ENCODE measurements at regions not wholly inside any gene's neighbourhood (a gene's known extent, or its start where the extent isn't known, plus 50 kb on each side); places are given as distances from the start of the nearest gene placed in this dataset.
A peak's percentile ranks its signal among the peaks of the same experiment; 100 is the strongest.

DNA sequence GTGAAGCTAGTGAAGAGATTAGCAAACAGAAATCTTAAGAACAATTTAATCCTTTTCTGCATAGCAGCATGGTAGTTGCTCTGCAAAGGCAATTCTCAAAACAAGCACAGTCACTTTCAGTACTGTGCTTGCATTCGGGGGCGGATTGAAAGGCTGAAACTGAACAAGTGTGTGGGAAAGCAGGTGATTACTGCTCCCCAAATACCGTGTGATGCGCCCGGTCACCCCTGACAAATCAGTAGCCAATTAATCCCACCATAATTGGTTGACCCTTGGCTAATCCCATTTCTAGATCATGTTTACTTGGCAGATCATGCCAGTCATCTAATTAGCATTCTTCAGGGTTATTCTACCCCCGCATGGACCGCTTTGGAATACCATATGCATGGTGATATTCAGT is 76.5 kb upstream of the ADRB1 start:
- no peak for DNase-seq (ENCODE audit: low read depth)

DNA sequence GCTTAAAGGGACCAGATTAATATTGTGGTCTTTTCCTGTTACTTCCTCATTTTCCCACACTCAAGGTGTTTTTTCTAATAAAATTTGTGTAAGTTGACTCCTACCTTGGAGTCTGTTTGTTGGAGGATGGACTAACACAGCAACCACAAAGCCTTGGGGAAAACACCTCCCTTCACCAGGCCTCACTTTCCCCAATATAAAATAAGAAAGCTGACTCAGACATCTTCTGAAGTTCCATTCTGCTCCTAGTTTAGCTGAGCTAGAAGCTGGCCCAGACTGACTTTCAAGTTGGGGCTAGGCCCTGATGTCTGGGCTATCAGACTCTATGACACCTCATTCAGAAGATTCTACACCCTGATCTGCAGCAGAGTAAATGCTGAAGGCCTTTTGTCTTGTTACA is 73.0 kb upstream of the ADRB1 start:
- DNase-seq (ENCODE audit: low read depth) = no peak

DNA sequence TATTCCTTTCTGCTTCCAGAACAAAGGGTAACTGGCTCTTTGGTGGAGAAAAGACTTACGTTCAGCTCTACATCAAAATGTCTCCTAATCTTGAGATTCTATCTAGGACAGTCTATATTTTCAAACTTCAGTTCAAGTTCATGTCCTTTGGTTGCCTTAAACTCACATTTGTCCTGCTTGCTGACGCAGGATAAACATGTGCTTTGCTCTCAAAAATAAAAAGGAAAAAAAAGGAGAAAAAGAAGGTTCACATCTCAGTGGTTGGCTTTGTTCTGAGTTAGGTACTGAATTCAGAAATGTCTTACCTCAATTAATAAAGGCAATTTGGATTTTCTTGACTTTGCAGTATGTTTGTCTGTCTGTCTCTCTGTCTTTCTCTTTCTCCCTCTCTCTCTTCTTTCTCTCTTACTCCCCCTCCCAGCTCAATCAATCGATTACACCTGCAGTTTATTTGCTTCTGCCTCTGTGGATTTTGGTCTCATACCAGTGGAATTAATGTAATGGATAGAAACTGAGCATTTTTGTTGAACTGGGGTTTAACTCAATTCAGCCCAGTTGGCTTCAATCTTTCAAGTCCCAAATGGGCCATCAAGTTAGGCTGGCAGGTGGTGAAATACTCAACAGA is 72.2 kb upstream of the ADRB1 start:
- DNase-seq (ENCODE audit: low read depth) = no peak

DNA sequence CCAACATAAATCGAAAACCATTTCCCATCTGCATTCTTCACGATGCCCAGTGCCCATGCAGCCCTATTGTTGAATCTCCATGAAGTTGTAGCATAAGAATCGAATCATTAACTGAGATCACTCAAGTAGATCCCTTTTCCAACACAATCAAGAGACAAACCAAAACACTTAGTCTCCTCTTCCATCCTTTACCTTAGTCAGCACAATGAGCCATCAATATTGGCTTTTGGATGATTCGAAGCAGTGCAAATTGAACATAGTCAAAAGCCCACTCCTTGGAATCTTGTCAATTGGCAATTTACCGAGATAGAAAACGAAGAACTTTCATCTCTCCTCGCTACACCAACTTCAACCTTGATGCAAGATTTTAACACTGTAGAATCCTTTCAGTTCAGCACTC is 66.5 kb upstream of the ADRB1 start:
- DNase-seq (ENCODE audit: low read depth) = no peak

DNA sequence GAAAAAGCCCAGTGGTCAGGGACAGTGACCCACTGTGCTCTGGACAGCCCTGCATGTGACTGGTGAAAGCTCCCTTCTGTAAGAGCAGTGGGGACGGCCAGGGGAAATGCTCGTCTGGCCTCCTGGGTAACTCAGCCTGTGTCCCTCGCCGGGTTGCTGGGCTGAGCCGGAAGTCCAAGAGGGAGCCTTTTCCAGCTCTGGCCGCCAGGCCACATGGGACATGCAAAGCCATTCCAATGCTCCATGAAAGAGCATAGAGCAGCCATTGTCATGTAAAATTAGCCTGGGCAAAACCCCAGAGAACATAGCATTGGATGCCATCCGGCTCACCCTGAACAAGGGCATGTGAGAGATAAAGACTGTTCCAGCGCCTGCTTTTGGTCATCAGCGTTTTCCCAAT is 64.9 kb upstream of the ADRB1 start:
- DNase-seq (ENCODE audit: low read depth) = no peak

GRCh38 chr10:113979409-113979808 is 64.3 kb upstream of the ADRB1 start:
- DNase-seq (ENCODE audit: low read depth) = no peak

DNA sequence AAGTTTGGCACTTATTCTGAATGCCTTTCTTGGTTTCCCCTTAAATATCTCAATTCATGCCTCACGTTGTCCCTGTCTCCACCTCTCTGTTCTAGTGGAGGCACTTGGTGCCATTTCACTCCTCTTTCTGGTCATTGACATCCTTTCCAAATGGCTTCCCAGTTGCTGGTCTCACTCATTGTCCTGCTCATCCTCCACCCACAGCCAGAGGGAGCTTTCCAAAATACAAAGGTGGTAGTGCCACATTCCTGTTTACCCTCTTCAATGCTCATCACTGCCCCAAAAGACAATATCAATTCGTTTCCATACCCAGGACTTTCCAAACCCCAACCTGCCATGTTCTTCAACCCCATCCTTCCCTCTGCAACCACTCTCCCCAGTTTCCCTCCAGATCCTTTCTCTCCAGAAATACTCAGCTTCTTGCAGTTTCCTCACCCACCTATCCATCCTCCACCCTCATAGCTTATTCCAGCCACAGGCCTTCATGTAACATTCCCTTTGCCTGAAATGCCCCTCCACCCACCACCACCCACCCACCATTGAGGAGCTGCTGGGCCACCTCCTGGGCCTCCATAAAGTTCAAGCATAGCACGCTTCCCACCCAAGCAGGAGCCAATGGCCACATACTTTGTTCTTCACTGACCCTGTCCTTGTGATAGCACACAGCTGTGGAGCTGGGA is 63.1 kb upstream of the ADRB1 start:
- no peak for DNase-seq (ENCODE audit: low read depth)

DNA sequence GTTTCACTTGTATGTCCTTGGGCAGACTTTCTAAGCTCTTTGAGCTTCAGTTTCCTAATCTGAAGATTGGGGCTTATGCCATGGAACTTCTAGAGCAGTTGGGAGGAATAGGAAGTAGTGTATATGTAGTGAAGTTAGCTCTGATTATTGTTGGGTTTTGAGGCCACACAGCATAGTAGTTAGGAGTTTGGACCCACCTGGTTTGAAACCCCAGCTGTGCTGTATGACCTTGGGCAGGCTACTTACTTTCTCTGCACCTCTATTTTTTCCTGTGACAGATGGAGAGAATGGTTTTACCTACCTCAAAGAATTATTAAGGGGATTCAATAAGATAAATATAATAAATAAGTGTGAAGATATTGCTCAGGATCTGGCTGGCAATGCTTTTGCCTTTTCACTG is 61.4 kb upstream of the ADRB1 start:
- no peak for DNase-seq (ENCODE audit: low read depth)

DNA sequence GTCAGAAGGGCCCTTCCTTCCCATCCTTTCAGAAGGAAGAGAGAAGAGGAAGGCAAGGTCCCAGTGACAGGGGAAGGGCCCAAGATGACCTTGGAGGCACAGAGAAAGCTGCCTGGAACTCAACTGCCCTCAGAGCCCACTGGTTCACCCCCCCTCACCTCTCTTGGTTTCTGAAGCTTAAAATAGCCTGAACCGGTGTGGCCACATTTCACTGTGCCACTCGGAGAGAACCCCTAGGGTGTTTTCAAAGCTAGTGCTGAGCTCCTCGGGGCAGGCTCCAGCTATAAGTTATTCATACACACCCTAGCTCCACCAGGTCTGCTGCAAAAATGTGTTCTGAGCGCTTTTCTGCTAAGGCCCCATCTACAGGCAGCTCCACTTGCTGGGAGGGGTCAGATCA is 60.9 kb upstream of the ADRB1 start:
- no peak for DNase-seq (ENCODE audit: low read depth)

DNA sequence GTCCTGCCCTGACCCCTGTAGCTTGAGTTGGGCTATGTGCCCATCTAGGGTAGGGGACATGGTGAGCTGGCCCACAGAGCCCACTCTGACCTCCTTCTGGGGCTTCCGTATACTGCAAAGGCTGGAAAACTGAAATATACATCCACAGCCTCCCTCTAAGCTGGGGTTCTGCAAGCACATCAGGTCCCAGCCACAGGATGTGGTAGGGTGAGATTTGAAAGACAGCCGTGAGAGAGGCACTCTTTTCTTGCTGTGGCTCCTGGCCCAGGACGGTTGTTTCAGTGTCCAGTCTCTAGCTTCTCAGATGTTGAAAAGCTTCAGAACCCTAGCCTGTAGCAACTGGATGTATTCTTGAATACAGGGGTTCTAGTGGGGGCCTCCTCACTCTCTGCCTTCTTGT is 60.1 kb upstream of the ADRB1 start:
- DNase-seq (ENCODE audit: low read depth) = no peak

GRCh38 chr10:113985297-113985844 is 58.3 kb upstream of the ADRB1 start:
- DNase-seq (ENCODE audit: low read depth) = no peak

DNA sequence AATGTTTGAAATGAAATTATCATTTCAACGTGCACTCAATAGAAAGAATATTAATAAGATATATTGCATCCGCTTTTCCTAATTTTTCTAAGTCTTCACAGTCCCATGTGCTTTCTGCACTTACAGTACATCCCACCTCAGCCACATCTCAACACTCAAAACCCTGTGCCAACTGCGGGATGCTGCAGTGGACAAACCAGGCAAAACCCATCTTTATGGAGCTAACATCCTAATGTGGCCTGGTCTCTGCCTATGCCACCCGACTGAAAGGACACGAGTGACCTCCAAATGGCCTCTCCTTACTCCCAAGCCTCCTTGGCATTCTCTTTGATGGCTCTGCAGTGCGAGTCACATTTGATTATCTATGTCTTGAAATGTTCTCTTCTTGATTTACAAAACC is 57.4 kb upstream of the ADRB1 start:
- DNase-seq (ENCODE audit: low read depth) = no peak

DNA sequence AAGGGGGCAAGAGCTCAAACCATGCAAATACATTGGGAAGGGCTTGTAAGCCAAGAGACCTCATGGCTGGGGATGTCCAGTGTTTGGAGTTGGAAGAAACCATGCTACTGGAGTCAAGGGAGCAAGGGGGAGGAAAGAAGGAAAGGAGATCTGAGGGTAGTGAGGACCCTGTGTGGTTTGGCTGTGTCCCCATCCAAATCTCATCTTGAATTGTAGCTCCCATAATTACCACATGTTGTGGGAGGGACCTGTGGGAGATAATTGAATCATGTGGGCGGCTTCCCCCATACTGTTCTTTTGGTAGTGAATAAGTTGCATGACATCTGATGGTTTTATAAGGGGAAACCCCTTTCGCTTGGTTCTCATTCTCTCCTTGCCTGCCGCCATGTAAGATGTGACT is 56.5 kb upstream of the ADRB1 start:
- DNase-seq (ENCODE audit: low read depth) = no peak

- no peak for DNase-seq (ENCODE audit: low read depth)
These were observed 55.9 kb upstream of the ADRB1 start for GRCh38 chr10:113987805-113988204.

GRCh38 chr10:113988535-113988934 is 55.1 kb upstream of the ADRB1 start:
- DNase-seq (ENCODE audit: low read depth) = no peak

DNA sequence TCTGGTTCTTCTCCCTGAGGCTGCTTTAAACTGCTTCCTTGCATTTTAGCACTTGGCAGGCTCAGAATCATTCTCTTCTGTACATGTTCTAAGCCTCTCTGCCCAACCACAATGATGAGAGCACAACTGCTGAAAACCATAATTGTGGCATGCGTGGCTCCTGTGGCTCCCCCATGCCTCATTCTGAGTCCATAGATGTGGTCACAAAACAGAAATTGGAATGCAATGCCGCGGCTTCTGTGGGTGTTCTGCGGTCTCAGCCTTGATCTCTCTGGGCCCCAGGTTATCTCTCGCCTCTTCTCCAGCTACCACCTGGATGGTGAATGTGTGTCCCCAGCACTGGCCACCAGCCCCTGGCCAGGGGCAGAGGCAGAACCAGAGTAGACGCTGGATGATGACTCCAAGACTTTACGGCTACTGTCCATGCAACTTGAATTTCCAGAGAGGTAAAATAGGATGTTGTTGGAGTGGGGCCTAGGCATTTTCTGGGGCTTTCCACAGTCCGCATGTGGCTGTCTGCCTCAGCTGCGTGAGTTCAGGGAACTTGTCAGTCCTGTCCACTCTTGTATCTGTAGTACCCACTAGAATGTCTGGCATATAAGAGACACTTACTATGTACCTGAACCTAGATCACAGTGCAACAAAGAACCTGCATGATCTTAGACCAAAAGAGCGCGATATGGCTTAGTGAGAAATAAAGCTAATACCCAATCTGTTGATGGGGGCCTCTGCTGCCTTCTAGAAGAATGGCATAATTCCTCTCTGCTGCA is 52.4 kb upstream of the ADRB1 start:
- DNase-seq (ENCODE audit: low read depth) = no peak

DNA sequence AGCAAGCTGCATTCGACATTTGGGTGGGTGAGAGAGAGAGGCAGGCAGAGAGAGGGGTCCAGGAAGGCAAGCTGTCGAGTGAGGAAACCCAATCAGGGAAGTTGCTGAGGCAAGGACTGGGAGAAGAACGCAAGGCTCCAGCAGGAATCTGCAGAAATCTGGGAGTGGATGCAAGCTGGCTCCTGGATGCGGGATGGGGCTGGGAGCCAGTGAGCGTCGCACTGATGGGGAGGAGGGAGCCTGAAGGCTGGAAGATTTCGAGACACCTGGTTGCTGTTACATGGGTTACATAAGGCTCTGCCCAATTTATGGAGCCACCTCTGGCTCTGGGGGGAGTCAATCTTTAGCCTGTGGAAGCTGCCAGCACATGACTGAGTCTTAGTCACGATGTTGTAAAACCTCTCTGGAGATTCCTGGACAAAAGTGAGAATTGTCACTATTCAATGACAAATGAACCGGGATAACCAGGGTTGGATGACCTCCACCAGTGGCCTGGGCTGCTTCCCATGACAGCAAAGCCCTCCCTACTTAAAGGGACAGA is 51.1 kb upstream of the ADRB1 start:
- DNase-seq (ENCODE audit: low read depth) = no peak

DNA sequence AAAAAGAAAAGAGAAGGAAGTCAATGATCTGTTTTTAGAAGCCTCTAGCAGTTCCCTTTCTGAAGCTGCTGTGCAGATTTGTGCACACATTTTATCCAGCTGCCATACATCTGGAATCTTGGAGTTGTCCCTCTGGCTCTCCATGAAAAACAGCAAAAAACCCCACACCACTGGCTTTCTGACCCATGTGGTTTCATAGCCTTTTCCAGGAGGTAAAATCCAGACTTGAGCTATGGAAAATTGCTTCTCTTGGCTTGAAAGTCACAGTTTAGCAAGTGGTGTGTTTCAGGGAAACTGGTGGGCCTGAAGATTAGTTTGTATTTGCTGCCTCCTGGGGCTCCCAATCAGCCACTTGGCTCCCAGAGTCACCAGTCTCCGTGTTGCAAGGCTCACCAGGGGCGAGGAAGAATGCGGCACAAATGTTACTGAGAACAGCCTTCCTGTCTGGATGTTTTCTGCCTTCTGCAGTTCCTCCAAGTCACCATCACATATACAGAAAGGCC is 50.1 kb upstream of the ADRB1 start:
- peak; percentile 62 for DNase-seq (ENCODE audit: low read depth)

All from forelimb muscle (tissue), 1 donor.